Keratinocyte (primary cell): ENCODE measurements at regions not wholly inside any gene's neighbourhood (a gene's known extent, or its start where the extent isn't known, plus 50 kb on each side); places are given as distances from the start of the nearest gene placed in this dataset.
"Not testable (repeated sequence)": the region's sequence is repeated elsewhere in the genome, so short reads cannot be mapped to it uniquely, and the experiment has no call there.

Source experiments
- EZH2 ChIP-seq: IDR thresholded peaks from one replicate; pipeline ENCODE4 v1.6.1; 2012; ENCODE audit warnings: inconsistent platforms, mild to moderate bottlenecking, low read length, moderate library complexity
- TF ChIP-seq, protein P1 (sequence below), 3 experiments: IDR thresholded peaks in 1 of 3; conservative IDR thresholded peaks in 1 of 3; optimal IDR thresholded peaks in 1 of 3; 2 replicates in 2 of 3; 3 replicates in 1 of 3; pipeline versions ENCODE3 to v1.5.1; 2011; ENCODE audit warnings: low read length in 3 of 3, mild to moderate bottlenecking in 3 of 3, moderate library complexity in 2 of 3, control low read depth in 1 of 3, inconsistent platforms in 1 of 3; ENCODE audit not compliant: insufficient read depth in 2 of 3; ENCODE audit errors: extremely low read depth in 1 of 3

DNA sequence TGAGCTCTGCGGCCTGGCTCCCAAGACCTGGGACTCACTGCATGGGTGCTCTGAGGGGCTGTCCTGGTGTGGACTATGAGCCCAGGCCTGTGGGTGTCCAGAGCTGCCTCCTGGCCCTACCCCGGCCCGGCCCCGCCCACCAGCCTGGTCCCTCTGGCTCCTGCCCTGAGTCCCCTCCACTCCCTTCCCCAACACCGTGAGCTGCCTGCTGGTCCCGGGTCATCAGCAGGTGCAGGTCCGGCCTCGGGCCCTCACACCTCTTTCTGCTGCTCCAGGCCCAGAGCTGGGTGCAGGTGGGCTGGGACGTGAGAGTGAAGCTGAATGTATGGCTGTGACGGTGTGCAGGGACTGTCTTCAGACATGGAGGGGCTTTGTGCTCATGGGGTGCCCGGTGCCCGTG is 193.7 kb downstream of the TMEM121 start:
- TF ChIP-seq, protein P1, sequence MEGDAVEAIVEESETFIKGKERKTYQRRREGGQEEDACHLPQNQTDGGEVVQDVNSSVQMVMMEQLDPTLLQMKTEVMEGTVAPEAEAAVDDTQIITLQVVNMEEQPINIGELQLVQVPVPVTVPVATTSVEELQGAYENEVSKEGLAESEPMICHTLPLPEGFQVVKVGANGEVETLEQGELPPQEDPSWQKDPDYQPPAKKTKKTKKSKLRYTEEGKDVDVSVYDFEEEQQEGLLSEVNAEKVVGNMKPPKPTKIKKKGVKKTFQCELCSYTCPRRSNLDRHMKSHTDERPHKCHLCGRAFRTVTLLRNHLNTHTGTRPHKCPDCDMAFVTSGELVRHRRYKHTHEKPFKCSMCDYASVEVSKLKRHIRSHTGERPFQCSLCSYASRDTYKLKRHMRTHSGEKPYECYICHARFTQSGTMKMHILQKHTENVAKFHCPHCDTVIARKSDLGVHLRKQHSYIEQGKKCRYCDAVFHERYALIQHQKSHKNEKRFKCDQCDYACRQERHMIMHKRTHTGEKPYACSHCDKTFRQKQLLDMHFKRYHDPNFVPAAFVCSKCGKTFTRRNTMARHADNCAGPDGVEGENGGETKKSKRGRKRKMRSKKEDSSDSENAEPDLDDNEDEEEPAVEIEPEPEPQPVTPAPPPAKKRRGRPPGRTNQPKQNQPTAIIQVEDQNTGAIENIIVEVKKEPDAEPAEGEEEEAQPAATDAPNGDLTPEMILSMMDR (optimal IDR thresholded peaks at IDR 0.05 in 1 of 3, IDR thresholded peaks at IDR 0.05 in 1 of 3, conservative IDR thresholded peaks at IDR 0.05 in 1 of 3; ENCODE audit: extremely low read depth in 1 of 3, insufficient read depth in 2 of 3, low read length in 3 of 3) = not testable (repeated sequence)
- not testable (repeated sequence) for TF ChIP-seq EZH2
